PFSK-1 (cell line): ENCODE measurements at regions not wholly inside any gene's neighbourhood (a gene's known extent, or its start where the extent isn't known, plus 50 kb on each side); places are given as distances from the start of the nearest gene placed in this dataset.

Experiments used
- FOXP2 ChIP-seq: optimal IDR thresholded peaks from 2 replicates; pipeline ENCODE3; 2011; ENCODE audit warnings: borderline replicate concordance, control low read depth, inconsistent platforms; ENCODE audit not compliant: insufficient read depth; ENCODE audit errors: extremely low read length, extremely low read depth
- POLR2AphosphoS5 ChIP-seq: IDR thresholded peaks from 2 replicates; pipeline ENCODE4 v1.6.1; 2012; ENCODE audit warnings: low read depth, mild to moderate bottlenecking, control low read depth, low read length, moderate library complexity
- REST ChIP-seq, 2 experiments: IDR thresholded peaks; 2 replicates each; pipeline versions ENCODE4 v1.6.1 to v1.8.0; 2011 to 2012; ENCODE audit warnings: low read depth in 2 of 2, low read length in 2 of 2, control low read depth in 1 of 2, inconsistent platforms in 1 of 2, mild to moderate bottlenecking in 1 of 2, moderate library complexity in 1 of 2; ENCODE audit not compliant: insufficient read depth in 1 of 2
- SIN3A ChIP-seq: IDR thresholded peaks from 2 replicates; pipeline ENCODE4 v1.6.1; 2012; ENCODE audit warnings: mild to moderate bottlenecking, low read length, moderate library complexity, borderline replicate concordance; ENCODE audit not compliant: insufficient read depth
- TAF1 ChIP-seq: IDR thresholded peaks from 2 replicates; pipeline ENCODE4 v1.6.1; 2012; ENCODE audit warnings: low read length, control low read depth, borderline replicate concordance; ENCODE audit not compliant: insufficient read depth

DNA sequence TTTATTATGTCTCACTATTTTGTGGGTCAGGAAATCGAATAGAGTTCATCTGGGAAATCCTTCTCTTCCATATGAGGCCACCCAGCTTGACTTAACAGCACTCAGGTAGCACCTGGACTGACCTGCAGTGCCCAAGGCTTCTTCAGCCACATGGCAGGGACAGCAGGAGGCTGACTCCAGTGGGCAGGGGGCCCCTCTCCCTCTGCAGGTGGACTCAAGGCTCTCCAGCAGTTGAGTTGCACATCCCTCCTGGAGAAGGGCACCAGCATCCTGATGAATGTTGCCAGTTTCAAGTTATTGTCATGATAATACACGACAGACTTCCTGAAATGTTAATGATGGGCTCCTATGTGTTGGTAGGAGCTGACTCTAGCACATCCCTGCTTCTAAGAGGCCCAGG lies 338.1 kb upstream of the RAB6C start:
- TF ChIP-seq SIN3A (no peak), REST (IDR thresholded peaks at IDR 0.05; ENCODE audit: insufficient read depth in 1 of 2, low read depth in 2 of 2, low read length in 2 of 2) (no peak), POLR2AphosphoS5 (no peak), TAF1 (no peak), FOXP2 (no peak)

GRCh38 chr2:129642526-129643043 lies 336.9 kb upstream of the RAB6C start:
- TF ChIP-seq POLR2AphosphoS5 (no peak), TAF1 (no peak), FOXP2 (no peak), REST (IDR thresholded peaks at IDR 0.05; ENCODE audit: insufficient read depth in 1 of 2, low read depth in 2 of 2, low read length in 2 of 2) (no peak), SIN3A (no peak)

DNA sequence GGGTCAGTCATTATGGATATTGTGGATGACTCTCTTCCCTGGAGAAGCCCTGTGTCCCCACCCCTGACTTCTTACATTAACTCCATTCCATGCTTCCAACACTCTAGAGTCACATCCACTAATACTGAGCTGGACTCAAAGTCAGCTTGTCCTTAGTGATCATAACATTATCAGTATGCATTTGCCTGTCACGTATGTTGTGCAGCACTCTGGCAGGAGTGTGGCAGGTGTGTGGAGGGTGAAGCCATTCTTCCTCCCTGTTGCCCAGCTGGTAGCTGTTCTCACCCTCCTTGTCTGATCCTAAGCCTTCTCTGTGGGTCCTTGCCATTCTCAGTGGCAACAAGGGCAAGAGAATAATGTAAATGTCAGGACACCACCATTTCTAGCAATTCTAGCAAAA lies 334.1 kb upstream of the RAB6C start:
- no peak for TF ChIP-seq SIN3A
- TF ChIP-seq POLR2AphosphoS5, result no peak
- TF ChIP-seq REST (IDR thresholded peaks at IDR 0.05; ENCODE audit: insufficient read depth in 1 of 2, low read depth in 2 of 2, low read length in 2 of 2), result no peak
- TF ChIP-seq FOXP2, result no peak
- TF ChIP-seq TAF1, result no peak

- TF ChIP-seq SIN3A, result no peak
- TF ChIP-seq TAF1, result no peak
- TF ChIP-seq FOXP2, result no peak
- TF ChIP-seq POLR2AphosphoS5, result no peak
- TF ChIP-seq REST (IDR thresholded peaks at IDR 0.05; ENCODE audit: insufficient read depth in 1 of 2, low read depth in 2 of 2, low read length in 2 of 2), result no peak
These were observed 333.4 kb upstream of the RAB6C start for GRCh38 chr2:129646107-129646506.

DNA sequence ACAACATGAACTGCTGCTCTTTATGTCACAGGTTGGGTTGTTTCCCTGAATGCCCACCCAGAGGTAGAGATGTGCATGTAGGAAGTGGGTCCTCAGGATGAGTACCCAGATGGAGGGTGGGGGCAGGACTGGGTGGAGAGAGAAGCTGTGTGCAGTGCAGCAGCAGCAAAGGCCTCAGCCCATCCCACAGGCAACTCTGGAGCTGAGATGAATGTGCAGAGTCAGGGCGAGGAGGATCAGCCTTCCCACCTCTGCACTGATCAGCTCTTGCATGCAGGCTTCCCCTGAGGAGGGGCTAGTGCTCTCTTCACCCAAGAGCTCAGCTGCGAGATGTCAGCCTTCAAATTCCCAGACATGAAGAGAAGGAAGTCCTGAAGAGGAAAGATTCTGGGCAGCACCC lies 326.2 kb upstream of the RAB6C start:
- no peak for TF ChIP-seq POLR2AphosphoS5
- no peak for TF ChIP-seq TAF1
- no peak for TF ChIP-seq REST (IDR thresholded peaks at IDR 0.05; ENCODE audit: insufficient read depth in 1 of 2, low read depth in 2 of 2, low read length in 2 of 2)
- no peak for TF ChIP-seq FOXP2
- TF ChIP-seq SIN3A, result no peak
